ENCODE measurements at regions not wholly inside any gene's neighbourhood (a gene's known extent, or its start where the extent isn't known, plus 50 kb on each side); places are given as distances from the start of the nearest gene placed in this dataset.

DNA sequence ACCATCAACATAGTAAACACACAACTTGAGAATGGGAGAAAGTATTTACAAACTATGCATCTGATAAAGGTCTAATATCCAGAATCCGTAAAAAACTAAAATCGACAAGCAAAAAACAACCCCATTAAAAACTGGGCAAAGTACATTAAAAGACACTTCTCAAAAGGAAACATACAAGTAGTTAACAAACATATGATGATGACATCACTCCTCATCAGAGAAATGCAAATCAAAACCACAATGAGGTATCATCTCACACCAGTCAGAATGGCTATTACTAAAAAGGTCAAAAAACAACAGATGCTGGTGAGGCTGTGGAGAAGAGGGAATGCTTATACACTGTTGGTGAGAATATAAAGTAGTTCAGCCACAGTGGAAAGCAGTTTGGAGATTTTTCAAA lies 125.1 kb downstream of the TFPI2 start:
- TF ChIP-seq TEAD4 (IDR thresholded peaks at IDR 0.05), result no peak
- TF ChIP-seq, protein P1, sequence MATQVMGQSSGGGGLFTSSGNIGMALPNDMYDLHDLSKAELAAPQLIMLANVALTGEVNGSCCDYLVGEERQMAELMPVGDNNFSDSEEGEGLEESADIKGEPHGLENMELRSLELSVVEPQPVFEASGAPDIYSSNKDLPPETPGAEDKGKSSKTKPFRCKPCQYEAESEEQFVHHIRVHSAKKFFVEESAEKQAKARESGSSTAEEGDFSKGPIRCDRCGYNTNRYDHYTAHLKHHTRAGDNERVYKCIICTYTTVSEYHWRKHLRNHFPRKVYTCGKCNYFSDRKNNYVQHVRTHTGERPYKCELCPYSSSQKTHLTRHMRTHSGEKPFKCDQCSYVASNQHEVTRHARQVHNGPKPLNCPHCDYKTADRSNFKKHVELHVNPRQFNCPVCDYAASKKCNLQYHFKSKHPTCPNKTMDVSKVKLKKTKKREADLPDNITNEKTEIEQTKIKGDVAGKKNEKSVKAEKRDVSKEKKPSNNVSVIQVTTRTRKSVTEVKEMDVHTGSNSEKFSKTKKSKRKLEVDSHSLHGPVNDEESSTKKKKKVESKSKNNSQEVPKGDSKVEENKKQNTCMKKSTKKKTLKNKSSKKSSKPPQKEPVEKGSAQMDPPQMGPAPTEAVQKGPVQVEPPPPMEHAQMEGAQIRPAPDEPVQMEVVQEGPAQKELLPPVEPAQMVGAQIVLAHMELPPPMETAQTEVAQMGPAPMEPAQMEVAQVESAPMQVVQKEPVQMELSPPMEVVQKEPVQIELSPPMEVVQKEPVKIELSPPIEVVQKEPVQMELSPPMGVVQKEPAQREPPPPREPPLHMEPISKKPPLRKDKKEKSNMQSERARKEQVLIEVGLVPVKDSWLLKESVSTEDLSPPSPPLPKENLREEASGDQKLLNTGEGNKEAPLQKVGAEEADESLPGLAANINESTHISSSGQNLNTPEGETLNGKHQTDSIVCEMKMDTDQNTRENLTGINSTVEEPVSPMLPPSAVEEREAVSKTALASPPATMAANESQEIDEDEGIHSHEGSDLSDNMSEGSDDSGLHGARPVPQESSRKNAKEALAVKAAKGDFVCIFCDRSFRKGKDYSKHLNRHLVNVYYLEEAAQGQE (IDR thresholded peaks at IDR 0.05; ENCODE audit: low read depth), result no peak
- TF ChIP-seq CREB1 (IDR thresholded peaks at IDR 0.05; ENCODE audit: low read depth), result no peak
- TF ChIP-seq RAD21 (IDR thresholded peaks at IDR 0.05; ENCODE audit: low read depth), result no peak
- TF ChIP-seq, protein P2, sequence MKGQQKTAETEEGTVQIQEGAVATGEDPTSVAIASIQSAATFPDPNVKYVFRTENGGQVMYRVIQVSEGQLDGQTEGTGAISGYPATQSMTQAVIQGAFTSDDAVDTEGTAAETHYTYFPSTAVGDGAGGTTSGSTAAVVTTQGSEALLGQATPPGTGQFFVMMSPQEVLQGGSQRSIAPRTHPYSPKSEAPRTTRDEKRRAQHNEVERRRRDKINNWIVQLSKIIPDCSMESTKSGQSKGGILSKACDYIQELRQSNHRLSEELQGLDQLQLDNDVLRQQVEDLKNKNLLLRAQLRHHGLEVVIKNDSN (IDR thresholded peaks at IDR 0.05), result no peak
- no peak for TF ChIP-seq TCF12 (IDR thresholded peaks at IDR 0.05; ENCODE audit: low read depth)
- TF ChIP-seq EGR1 (IDR thresholded peaks at IDR 0.05), result no peak
- TF ChIP-seq TAF1 (IDR thresholded peaks at IDR 0.05; ENCODE audit: low read depth), result no peak
- no peak for TF ChIP-seq NFIC (IDR thresholded peaks at IDR 0.05)
- TF ChIP-seq FOXM1 (IDR thresholded peaks at IDR 0.05; ENCODE audit: borderline replicate concordance, low read depth), result no peak
- TF ChIP-seq, protein P3, sequence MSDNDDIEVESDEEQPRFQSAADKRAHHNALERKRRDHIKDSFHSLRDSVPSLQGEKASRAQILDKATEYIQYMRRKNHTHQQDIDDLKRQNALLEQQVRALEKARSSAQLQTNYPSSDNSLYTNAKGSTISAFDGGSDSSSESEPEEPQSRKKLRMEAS (IDR thresholded peaks at IDR 0.05), result no peak
- no peak for TF ChIP-seq YY1 (IDR thresholded peaks at IDR 0.05; ENCODE audit: low read depth)
- TF ChIP-seq CEBPB (IDR thresholded peaks at IDR 0.05), result no peak
- no peak for TF ChIP-seq EP300 (IDR thresholded peaks at IDR 0.05; ENCODE audit: borderline replicate concordance)
- no peak for TF ChIP-seq ZBTB7A (IDR thresholded peaks at IDR 0.05; ENCODE audit: low read depth)

DNA sequence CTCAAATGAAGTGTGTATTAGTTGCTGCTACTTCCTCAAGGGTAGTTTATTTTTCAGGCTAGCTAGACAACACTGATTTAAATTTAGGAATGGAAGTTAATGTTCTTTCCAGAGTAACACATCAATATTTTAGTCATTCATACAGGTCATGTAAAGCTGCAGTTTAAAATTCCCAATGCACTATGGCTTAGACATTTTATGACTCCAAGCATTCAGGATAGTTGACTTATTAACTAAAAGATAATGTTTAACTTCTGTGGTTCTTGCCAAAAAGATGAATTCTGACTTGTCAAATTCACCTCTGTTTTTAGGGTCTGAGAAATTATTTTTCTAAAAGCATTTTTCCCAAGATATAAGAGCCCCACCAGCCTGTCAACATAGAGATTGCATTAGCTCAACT lies 131.9 kb downstream of the TFPI2 start:
- no peak for TF ChIP-seq CEBPB (IDR thresholded peaks at IDR 0.05)
- TF ChIP-seq CREB1 (IDR thresholded peaks at IDR 0.05; ENCODE audit: low read depth), result no peak
- TF ChIP-seq TEAD4 (IDR thresholded peaks at IDR 0.05), result no peak
- TF ChIP-seq ZBTB7A (IDR thresholded peaks at IDR 0.05; ENCODE audit: low read depth), result no peak
- TF ChIP-seq, protein P3 (IDR thresholded peaks at IDR 0.05), result no peak

DNA sequence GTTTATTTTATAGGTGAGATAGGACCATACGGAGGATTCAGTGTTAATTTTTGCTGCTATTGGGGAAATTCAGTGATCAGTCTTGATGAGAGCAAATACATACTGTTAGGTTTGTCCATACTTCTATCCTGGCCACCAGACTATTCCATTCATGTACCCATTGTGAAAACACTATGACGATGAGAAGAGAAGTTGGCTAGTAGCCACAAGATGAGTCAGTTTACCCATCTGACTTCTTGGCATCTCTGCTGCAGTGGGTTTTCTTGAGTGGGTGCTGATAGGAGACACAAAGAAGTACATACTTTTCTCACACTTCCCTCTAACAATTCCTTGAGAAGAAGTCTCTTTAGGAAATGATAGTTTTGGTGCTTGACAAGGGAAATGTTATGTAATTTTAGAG lies 133.1 kb downstream of the TFPI2 start:
- TF ChIP-seq, protein P2 (IDR thresholded peaks at IDR 0.05), result no peak
- TF ChIP-seq, protein P1 (IDR thresholded peaks at IDR 0.05; ENCODE audit: low read depth), result no peak
- TF ChIP-seq EGR1 (IDR thresholded peaks at IDR 0.05) (no peak), TCF12 (IDR thresholded peaks at IDR 0.05; ENCODE audit: low read depth) (no peak)

DNA sequence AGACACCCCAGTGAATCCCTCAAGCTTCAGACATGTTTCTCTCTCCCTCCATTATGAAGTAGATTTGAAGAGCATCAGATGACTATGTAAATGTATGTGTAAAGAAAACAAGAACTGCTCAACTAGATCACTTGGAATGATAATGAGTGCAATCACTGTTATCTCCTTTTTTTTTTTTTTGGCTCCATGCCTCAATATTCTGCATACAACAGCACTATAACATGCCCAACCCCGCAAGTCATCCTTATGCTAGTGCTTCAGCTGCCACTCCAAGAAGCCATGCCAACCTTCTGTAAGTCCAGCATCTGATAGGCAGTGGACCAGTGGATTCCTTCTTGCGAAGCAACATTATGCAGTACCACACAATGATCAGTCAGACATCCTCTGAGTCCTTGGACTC lies 133.7 kb downstream of the TFPI2 start:
- no peak for TF ChIP-seq RAD21 (IDR thresholded peaks at IDR 0.05; ENCODE audit: low read depth)
- no peak for TF ChIP-seq EP300 (IDR thresholded peaks at IDR 0.05; ENCODE audit: borderline replicate concordance)
- TF ChIP-seq, protein P1 (IDR thresholded peaks at IDR 0.05; ENCODE audit: low read depth), result no peak
- no peak for TF ChIP-seq TCF12 (IDR thresholded peaks at IDR 0.05; ENCODE audit: low read depth)
- no peak for TF ChIP-seq EGR1 (IDR thresholded peaks at IDR 0.05)
- TF ChIP-seq FOXM1 (IDR thresholded peaks at IDR 0.05; ENCODE audit: borderline replicate concordance, low read depth), result no peak
- no peak for TF ChIP-seq NFIC (IDR thresholded peaks at IDR 0.05)
- TF ChIP-seq, protein P2 (IDR thresholded peaks at IDR 0.05), result no peak
- no peak for TF ChIP-seq CREB1 (IDR thresholded peaks at IDR 0.05; ENCODE audit: low read depth)
- no peak for TF ChIP-seq YY1 (IDR thresholded peaks at IDR 0.05; ENCODE audit: low read depth)
- TF ChIP-seq TEAD4 (IDR thresholded peaks at IDR 0.05), result no peak
- TF ChIP-seq CEBPB (IDR thresholded peaks at IDR 0.05), result no peak
- TF ChIP-seq TAF1 (IDR thresholded peaks at IDR 0.05; ENCODE audit: low read depth), result no peak
- no peak for TF ChIP-seq ZBTB7A (IDR thresholded peaks at IDR 0.05; ENCODE audit: low read depth)
- TF ChIP-seq, protein P3 (IDR thresholded peaks at IDR 0.05), result no peak

Data from Ishikawa (cell line).